ENCODE measurements at regions not wholly inside any gene's neighbourhood (a gene's known extent, or its start where the extent isn't known, plus 50 kb on each side); places are given as distances from the start of the nearest gene placed in this dataset.

- DNase-seq: no peak
These were observed 665.5 kb downstream of the PTPRU start for GRCh38 chr1:29901624-29902325.

DNA sequence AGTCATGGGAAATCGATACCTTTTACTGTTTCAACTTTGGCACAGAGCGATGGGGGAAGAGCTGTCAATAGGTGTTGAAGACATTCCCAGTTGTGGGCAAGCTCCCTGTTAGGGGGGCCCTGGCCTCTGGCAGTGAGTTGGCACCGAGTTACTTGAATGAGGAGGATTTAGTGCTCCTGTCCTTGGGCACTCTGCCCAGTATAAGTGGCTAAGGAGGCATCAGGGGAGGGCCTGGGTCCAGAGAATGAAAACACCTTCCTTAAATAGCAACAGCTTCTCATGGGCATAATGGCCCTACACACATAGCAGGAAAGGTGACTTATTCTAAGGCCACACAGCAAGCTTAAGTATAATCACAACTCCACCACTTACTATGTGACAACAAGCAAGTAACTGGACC is 664.4 kb downstream of the PTPRU start:
- no peak for DNase-seq

DNA sequence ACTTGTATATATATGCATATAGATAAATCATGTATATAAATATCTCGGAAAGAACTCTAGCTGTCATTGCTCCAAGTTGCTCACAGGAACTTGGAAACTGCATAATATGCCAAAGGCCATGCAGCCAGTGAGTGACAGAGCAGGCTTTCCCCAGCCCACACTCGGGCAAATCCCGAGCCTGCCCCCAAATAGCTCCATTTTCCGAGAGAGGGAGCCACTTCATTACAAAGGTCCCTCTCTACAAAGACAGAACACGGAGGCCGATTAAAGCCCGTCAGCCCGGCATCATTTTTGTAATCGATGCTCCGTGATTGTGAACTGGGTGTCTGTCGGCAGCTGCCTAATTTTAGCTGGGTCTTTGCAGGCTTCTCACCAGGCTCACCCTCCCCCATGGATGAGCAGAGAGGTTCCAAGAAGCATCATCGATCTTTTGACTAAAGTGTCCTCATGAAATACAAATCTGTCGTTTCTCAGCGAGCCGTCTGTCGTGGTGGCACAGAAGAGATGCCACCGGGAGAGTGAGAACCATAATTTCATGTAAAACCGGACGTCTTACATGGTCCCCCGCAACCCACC is 663.9 kb downstream of the PTPRU start:
- DNase-seq: no peak

DNA sequence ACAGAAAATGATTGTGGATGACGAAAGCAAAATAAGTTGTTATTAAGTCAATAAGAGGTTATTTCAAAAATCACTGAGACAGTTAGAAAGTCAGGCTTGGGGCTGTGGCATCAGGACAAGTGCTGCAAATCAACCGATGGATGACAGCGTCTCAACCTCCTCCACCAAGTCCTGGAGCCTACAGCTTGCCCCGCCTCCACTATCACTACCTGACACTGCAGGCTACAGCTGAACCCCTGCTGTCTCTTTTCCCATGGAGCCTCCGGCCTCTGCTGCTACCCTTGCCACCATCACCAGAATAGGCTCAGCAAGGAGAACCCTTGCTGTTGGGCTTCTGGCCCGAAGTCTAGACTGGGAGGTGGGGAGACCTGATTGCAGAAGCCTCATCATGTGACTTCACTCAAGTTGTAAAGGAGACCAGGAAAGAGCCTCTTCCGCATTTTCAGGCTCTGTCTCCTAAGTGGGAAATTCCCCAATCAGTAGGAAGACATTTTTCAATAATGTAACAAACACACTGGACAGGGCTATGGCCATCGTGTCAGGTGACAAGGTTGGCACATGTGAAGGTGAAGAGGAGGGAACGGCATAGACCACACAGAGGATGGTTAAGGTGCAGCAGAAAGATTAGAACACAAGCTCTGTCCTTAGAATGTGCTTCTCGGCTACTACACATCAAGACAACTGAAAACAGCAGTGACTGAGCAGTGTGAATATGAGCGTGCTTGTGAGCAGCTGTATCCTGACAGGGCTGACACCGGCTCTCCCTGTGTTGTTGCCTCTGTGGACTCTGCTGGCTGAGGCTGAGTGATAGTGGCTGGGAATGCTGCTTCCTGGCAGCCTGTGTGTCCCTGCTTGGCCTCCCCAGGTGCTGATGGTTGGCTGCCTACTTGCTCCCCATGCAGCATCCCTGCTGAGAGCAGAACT is 660.7 kb downstream of the PTPRU start:
- no peak for DNase-seq

- no peak for DNase-seq
These were observed 660.0 kb downstream of the PTPRU start for GRCh38 chr1:29896300-29896699.

GRCh38 chr1:29895201-29895600 is 658.9 kb downstream of the PTPRU start:
- DNase-seq: no peak

DNA sequence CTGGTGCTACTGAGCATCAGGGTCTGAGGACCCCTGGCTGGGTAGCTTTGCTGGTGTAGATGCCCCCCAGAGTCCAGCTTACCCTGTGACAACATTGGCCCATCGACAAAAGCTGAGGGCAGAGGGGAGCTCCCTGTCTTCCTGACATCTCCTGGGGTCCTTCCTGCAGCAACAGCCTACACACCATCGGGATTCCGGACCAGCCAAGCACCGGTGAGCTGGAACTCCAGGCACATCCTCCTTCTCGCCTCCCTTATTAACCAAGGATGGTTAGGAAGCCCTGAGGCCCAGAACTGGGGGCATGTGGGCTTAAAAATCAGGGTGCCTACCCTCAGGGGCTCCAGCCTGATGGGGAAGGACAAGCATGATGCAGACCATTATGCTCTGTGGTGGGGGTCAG is 658.0 kb downstream of the PTPRU start:
- DNase-seq: no peak

- no peak for DNase-seq
These were observed 657.5 kb downstream of the PTPRU start for GRCh38 chr1:29893806-29894205.

- DNase-seq: no peak
These were observed 656.9 kb downstream of the PTPRU start for GRCh38 chr1:29893046-29893723.

- no peak for DNase-seq
These were observed 655.9 kb downstream of the PTPRU start for GRCh38 chr1:29892247-29892646.

GRCh38 chr1:29890201-29890959 is 654.1 kb downstream of the PTPRU start:
- no peak for DNase-seq

DNA sequence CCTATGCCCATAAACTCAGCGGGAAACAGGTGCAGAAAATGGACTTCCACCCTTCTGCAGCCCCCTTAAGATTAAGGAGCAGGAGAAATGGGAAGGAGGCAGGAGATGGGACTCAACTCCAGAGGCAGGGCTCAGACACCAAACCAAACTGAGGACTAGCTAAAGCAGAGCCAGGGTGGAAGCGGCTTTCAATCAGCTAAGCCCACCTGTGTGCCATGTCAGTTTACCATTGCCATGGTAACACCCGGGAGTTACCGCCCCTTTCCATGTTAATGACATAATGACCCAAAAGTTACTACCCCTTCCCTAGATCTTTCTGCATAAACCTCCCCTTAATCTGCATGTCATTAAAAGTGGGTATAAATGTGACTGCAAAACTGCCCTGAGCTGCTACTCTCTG is 653.5 kb downstream of the PTPRU start:
- DNase-seq: no peak

DNA sequence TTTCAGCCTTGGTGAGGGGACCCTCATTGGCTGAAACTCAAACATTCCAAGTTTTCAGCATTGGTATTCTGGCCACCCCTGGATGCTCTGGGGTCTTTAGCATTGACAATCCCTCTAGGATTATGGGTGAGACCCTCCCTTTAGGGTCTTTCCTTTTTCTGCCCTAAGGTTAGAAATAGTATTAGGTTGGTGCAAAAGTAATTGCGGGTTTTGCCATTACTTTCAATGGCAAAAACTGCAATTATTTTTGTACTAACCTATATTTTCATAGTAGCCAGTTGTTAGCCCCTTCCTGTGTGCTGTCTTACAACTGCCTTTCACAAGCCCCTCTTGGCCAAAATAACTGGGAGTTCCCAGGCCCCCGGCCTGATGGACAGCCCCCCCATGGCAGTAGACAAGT is 648.4 kb downstream of the PTPRU start:
- no peak for DNase-seq

DNA sequence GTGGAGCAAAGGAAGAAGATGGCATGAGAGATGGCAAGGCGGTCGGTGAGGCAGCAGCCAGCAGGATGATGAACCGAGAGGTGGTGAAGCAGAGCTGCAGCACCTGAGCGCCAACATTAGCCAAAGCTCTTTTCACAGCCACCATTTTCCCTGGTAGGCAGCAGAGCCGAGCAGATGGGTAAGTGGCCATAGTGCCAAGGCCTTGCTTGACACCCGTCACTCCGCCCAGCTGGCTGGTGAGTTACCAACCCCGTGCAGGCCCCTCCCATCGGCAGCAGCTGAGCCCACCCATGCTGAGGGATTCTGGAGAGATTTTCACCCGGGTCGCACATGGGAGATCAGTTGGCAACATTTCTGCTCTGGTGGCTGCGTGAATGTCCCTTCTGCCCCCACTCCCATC is 647.7 kb downstream of the PTPRU start:
- no peak for DNase-seq

- DNase-seq: no peak
These were observed 647.1 kb downstream of the PTPRU start for GRCh38 chr1:29883411-29883832.

GRCh38 chr1:29880556-29880955 is 644.2 kb downstream of the PTPRU start:
- DNase-seq: no peak

- DNase-seq: no peak
These were observed 642.9 kb downstream of the PTPRU start for GRCh38 chr1:29879217-29879616.

DNA sequence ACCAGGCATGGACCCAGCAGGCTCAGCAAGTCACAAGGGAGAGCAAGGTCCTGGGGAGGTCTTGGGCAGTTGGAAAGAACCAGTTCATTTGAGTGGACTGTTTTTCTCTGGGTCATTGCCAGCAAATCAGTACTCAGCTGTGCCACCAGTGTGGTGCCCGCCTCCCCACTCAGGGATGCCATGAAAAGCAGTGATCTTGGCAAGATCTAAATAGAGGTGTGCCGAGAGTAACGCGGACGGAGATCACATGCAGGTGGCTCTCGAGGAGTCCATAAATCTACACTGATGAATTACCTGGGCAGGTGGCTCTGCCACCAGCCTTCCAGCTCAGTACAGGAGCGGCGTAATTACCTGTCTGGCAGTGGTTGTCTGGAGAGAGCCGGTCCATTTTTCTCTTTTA is 642.2 kb downstream of the PTPRU start:
- no peak for DNase-seq

DNA sequence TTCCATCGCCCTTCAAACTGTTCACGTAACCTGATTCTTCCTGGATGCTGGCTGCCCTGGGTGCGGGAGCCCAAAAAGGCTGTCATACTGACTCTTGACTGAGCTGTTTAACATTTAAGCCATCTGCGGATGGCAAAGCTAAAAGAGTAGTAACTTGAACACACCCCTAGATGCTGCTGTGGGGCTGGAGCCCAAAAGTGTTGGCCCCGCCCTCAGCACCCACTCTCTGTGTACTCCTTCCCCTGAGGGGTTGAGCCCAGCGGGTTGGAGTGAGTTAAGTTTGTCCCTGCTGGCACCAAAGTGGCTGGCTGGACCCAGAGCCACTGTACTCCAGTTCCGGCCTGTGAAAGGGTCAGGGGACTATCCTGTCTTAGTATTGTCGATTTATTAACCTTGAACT is 640.6 kb downstream of the PTPRU start:
- DNase-seq: no peak

DNA sequence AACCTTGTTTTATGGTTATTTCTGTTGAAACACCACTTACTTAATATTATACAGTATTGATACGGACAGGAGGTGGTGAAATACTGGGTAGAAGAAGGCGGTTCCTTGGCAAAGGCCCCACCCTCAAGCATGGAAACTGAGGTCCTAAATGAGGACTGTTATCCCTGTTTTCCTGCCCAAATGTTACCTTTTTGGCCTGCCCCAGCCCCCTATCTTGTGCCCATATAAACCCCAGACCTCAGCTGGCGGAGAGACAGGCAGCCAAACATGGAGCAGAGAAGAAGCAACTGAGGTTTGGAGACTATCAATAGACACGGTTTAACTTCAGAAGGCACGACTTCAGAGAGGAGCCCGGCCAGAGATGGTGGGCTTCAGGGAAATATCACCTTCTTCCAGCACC is 640.1 kb downstream of the PTPRU start:
- no peak for DNase-seq

GRCh38 chr1:29875557-29876028 is 639.3 kb downstream of the PTPRU start:
- DNase-seq: no peak

GRCh38 chr1:29870621-29871020 is 634.3 kb downstream of the PTPRU start:
- no peak for DNase-seq

Measured in fibroblast of skin of right quadriceps (primary cell).